Kidney (tissue), 13 donors: ENCODE measurements at regions not wholly inside any gene's neighbourhood (a gene's known extent, or its start where the extent isn't known, plus 50 kb on each side); places are given as distances from the start of the nearest gene placed in this dataset.

Source experiments
- DNase-seq, 5 donors: peaks; one replicate each; pipeline ENCODE4 v3.0.0-alpha.2; 2013 to 2020
- FAIRE-seq: peaks from 2 replicates; lab custom pipeline; 2012; peaks lifted over from hg19 to GRCh38; lab: Jason Lieb, UNC
- H3K27ac ChIP-seq, 2 donors: one replicate each; pipeline ENCODE4 v1.7.0; 2013; ENCODE audit warnings: low read depth in 2 of 2, low read length in 2 of 2, inconsistent platforms in 1 of 2
- H3K27me3 ChIP-seq: one replicate; pipeline ENCODE4 v1.7.1; 2013; ENCODE audit warnings: low read length, inconsistent platforms; ENCODE audit not compliant: control insufficient read depth, insufficient read depth
- H3K36me3 ChIP-seq, 3 donors: one replicate each; pipeline versions ENCODE4 v1.7.0 to v1.7.1; 2013; ENCODE audit warnings: low read length in 3 of 3, control low read depth in 1 of 3, inconsistent platforms in 1 of 3; ENCODE audit not compliant: insufficient read depth in 3 of 3, control insufficient read depth in 2 of 3
- H3K4me1 ChIP-seq, 3 donors: one replicate each; pipeline versions ENCODE4 v1.7.0 to v1.7.1; 2013; ENCODE audit warnings: low read length in 3 of 3, inconsistent platforms in 1 of 3, low read depth in 1 of 3; ENCODE audit not compliant: control insufficient read depth in 2 of 3, insufficient read depth in 2 of 3
- H3K4me3 ChIP-seq, 3 donors: one replicate each; pipeline versions ENCODE4 v1.7.0 to v1.8.1; 2013; ENCODE audit warnings: low read length in 3 of 3, control low read depth in 1 of 3, inconsistent platforms in 1 of 3
- H3K9ac ChIP-seq, 3 donors: one replicate each; pipeline versions ENCODE4 v1.7.0 to v1.7.1; 2013; ENCODE audit warnings: low read length in 3 of 3, control low read depth in 1 of 3, inconsistent platforms in 1 of 3
- H3K9me3 ChIP-seq, 3 donors: one replicate each; pipeline versions ENCODE4 v1.7.0 to v1.7.1; 2013; ENCODE audit warnings: low read length in 3 of 3, control low read depth in 1 of 3, inconsistent platforms in 1 of 3; ENCODE audit not compliant: control insufficient read depth in 2 of 3, insufficient read depth in 1 of 3
- intact Hi-C: fragments of 100-400 bp; cut with DNase I; formaldehyde crosslinking; loops from one replicate; pipeline ENCODE4 v1.11.1; 2022
- TF ChIP-seq, protein P1 (sequence below): IDR thresholded peaks from 3 replicates; pipeline ENCODE4 v1.5.1; 2012; ENCODE audit warnings: mild to moderate bottlenecking, moderate library complexity, borderline replicate concordance; ENCODE audit not compliant: insufficient read depth; ENCODE audit errors: extremely low read depth
- donor health status: control.
- donor health status: control.
- donor health status: control.
- donor health status: control.
- donor health status: control.
- donor health status: DM: yes; HTN: yes; CAD: no.
- donor health status: Normal renal cell carcinoma (clear cell type).

GRCh38 chr6:155670655-155671054 lies 215.0 kb upstream of the NOX3 start:
- Histone ChIP-seq H3K27ac (no peak overlapping the region), H3K9ac (no peak overlapping the region), H3K27me3 (no peaks in the 10 kb centered on the region), H3K9me3 (no peaks in the 10 kb centered on the region), H3K4me1 (no peaks in the 10 kb centered on the region), H3K36me3 (no peaks in the 10 kb centered on the region), H3K4me3 (no peak overlapping the region)
- DNase-seq (no peak), FAIRE-seq (no peak)
- intact Hi-C loops, result no loop called here
- TF ChIP-seq, protein P1, sequence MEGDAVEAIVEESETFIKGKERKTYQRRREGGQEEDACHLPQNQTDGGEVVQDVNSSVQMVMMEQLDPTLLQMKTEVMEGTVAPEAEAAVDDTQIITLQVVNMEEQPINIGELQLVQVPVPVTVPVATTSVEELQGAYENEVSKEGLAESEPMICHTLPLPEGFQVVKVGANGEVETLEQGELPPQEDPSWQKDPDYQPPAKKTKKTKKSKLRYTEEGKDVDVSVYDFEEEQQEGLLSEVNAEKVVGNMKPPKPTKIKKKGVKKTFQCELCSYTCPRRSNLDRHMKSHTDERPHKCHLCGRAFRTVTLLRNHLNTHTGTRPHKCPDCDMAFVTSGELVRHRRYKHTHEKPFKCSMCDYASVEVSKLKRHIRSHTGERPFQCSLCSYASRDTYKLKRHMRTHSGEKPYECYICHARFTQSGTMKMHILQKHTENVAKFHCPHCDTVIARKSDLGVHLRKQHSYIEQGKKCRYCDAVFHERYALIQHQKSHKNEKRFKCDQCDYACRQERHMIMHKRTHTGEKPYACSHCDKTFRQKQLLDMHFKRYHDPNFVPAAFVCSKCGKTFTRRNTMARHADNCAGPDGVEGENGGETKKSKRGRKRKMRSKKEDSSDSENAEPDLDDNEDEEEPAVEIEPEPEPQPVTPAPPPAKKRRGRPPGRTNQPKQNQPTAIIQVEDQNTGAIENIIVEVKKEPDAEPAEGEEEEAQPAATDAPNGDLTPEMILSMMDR, result no peak

- Histone ChIP-seq H3K27me3 (no peaks in the 10 kb centered on the region), H3K4me1 (no peaks in the 10 kb centered on the region), H3K9me3 (no peaks in the 10 kb centered on the region), H3K9ac (no peak overlapping the region), H3K36me3 (no peaks in the 10 kb centered on the region), H3K4me3 (no peak overlapping the region), H3K27ac (no peak overlapping the region)
- intact Hi-C loops, result no loop called here
- no peak for FAIRE-seq
- DNase-seq, result peak in 4 of 5 donors; percentile 34 to 62 (median 52)
- TF ChIP-seq, protein P1, result no peak
Measured at GRCh38 chr6:155660251-155660977, 204.8 kb upstream of the NOX3 start.

- Histone ChIP-seq H3K9me3 (no peaks in the 10 kb centered on the region), H3K9ac (no peak overlapping the region), H3K4me1 (no peaks in the 10 kb centered on the region), H3K4me3 (no peak overlapping the region), H3K27me3 (no peaks in the 10 kb centered on the region), H3K27ac (no peak overlapping the region), H3K36me3 (no peaks in the 10 kb centered on the region)
- TF ChIP-seq, protein P1, result no peak
- intact Hi-C loops, result no loop called here
- no peak for FAIRE-seq
- no peak for DNase-seq
Measured at GRCh38 chr6:155656024-155656423, 200.4 kb upstream of the NOX3 start.
